ENCODE measurements at regions not wholly inside any gene's neighbourhood (a gene's known extent, or its start where the extent isn't known, plus 50 kb on each side); places are given as distances from the start of the nearest gene placed in this dataset.
"Not testable (repeated sequence)": the region's sequence is repeated elsewhere in the genome, so short reads cannot be mapped to it uniquely, and the experiment has no call there.

- no peak for DNase-seq
Observed at GRCh38 chr15:72861354-72861910, 77.9 kb upstream of the ADPGK start.

- no peak for DNase-seq
Observed at GRCh38 chr15:72859757-72860145, 76.2 kb upstream of the ADPGK start.

GRCh38 chr15:72859017-72859756 lies 75.6 kb upstream of the ADPGK start:
- no peak for DNase-seq

GRCh38 chr15:72858205-72858604 lies 74.6 kb upstream of the ADPGK start:
- DNase-seq = no peak

GRCh38 chr15:72857331-72858063 lies 73.9 kb upstream of the ADPGK start:
- DNase-seq = no peak

GRCh38 chr15:72856549-72857040 lies 73.0 kb upstream of the ADPGK start:
- DNase-seq = no peak

- no peak for DNase-seq
Observed at GRCh38 chr15:72855791-72856190, 72.2 kb upstream of the ADPGK start.

GRCh38 chr15:72852273-72852672 lies 68.7 kb upstream of the ADPGK start:
- no peak for DNase-seq

- no peak for DNase-seq
Observed at GRCh38 chr15:72851586-72851985, 68.0 kb upstream of the ADPGK start.

GRCh38 chr15:72850833-72851232 lies 67.3 kb upstream of the ADPGK start:
- no peak for DNase-seq

GRCh38 chr15:72847806-72848205 lies 64.2 kb upstream of the ADPGK start:
- DNase-seq = no peak

GRCh38 chr15:72847033-72847432 lies 63.5 kb upstream of the ADPGK start:
- DNase-seq = no peak

- no peak for DNase-seq
Observed at GRCh38 chr15:72845981-72846383, 62.4 kb upstream of the ADPGK start.

- DNase-seq = no peak
Observed at GRCh38 chr15:72844067-72844466, 60.5 kb upstream of the ADPGK start.

GRCh38 chr15:72843340-72843739 lies 59.8 kb upstream of the ADPGK start:
- DNase-seq = not testable (repeated sequence)

GRCh38 chr15:72840114-72840513 lies 56.6 kb upstream of the ADPGK start:
- no peak for DNase-seq

GRCh38 chr15:72838311-72838731 lies 54.8 kb upstream of the ADPGK start:
- no peak for DNase-seq

GRCh38 chr15:72836676-72837330 lies 53.2 kb upstream of the ADPGK start:
- no peak for DNase-seq

GRCh38 chr15:72835294-72835890 lies 51.8 kb upstream of the ADPGK start:
- peak; percentile 4 for DNase-seq

- DNase-seq = no peak
Observed at GRCh38 chr15:72833561-72833960, 50.0 kb upstream of the ADPGK start.
